ENCODE measurements at regions not wholly inside any gene's neighbourhood (a gene's known extent, or its start where the extent isn't known, plus 50 kb on each side); places are given as distances from the start of the nearest gene placed in this dataset.

- DNase-seq (ENCODE audit: low read depth) = no peak
- TF ChIP-seq CTCF (IDR thresholded peaks at IDR 0.05; ENCODE audit: control insufficient read depth, insufficient read depth, low read depth, low read length, missing control alignments) = no peak
- H3K4me3 ChIP-seq (ENCODE audit: control insufficient read depth, low read depth, low read length) = no peak overlapping the region
Observed at GRCh38 chr9:91063471-91063870, 261.9 kb downstream of the SYK start.

GRCh38 chr9:91065231-91066041 is 263.8 kb downstream of the SYK start:
- no peak for TF ChIP-seq CTCF (IDR thresholded peaks at IDR 0.05; ENCODE audit: control insufficient read depth, insufficient read depth, low read depth, low read length, missing control alignments)
- no peak for DNase-seq (ENCODE audit: low read depth)
- no peak overlapping the region for H3K4me3 ChIP-seq (ENCODE audit: control insufficient read depth, low read depth, low read length)

GRCh38 chr9:91066042-91066415 is 264.4 kb downstream of the SYK start:
- no peak for TF ChIP-seq CTCF (IDR thresholded peaks at IDR 0.05; ENCODE audit: control insufficient read depth, insufficient read depth, low read depth, low read length, missing control alignments)
- no peak for DNase-seq (ENCODE audit: low read depth)
- H3K4me3 ChIP-seq (ENCODE audit: control insufficient read depth, low read depth, low read length) = no peak overlapping the region

GRCh38 chr9:91066856-91067255 is 265.2 kb downstream of the SYK start:
- TF ChIP-seq CTCF (IDR thresholded peaks at IDR 0.05; ENCODE audit: control insufficient read depth, insufficient read depth, low read depth, low read length, missing control alignments) = no peak
- no peak for DNase-seq (ENCODE audit: low read depth)
- H3K4me3 ChIP-seq (ENCODE audit: control insufficient read depth, low read depth, low read length) = no peak overlapping the region

- H3K4me3 ChIP-seq (ENCODE audit: control insufficient read depth, low read depth, low read length) = no peak overlapping the region
- no peak for DNase-seq (ENCODE audit: low read depth)
Observed at GRCh38 chr9:91067306-91067860, 265.8 kb downstream of the SYK start.

More at GRCh38 chr9:91067306-91067860, 265.8 kb downstream of the SYK start:
- TF ChIP-seq CTCF (IDR thresholded peaks at IDR 0.05; ENCODE audit: control insufficient read depth, insufficient read depth, low read depth, low read length, missing control alignments) = no peak
